ENCODE measurements at regions not wholly inside any gene's neighbourhood (a gene's known extent, or its start where the extent isn't known, plus 50 kb on each side); places are given as distances from the start of the nearest gene placed in this dataset.

DNA sequence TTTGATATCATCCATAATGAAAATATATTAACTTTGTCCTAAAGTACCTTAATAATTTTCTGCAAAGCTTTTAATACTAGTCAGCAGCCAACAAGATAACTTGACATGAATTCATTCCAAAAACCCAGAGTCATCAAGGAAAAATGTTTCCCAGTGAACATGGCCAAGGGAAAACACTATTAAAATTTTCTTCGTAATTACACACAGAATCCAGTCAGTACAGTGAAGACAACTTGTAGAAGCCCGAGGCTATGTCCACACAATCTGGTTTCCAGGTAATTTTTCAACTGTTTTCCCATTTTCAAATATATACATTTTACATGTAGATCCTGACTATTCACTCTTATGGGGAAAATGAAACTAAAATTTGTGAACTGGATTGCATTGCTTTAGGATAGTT is 600.9 kb downstream of the CDH8 start:
- Histone ChIP-seq H3K27me3 (ENCODE audit: control insufficient read depth in 1 of 2, insufficient read depth in 2 of 2, low read length in 2 of 2) (no peaks in the 10 kb centered on the region), H3K36me3 (replicated peaks in 1 of 2; ENCODE audit: control insufficient read depth in 1 of 2, insufficient read depth in 2 of 2, low read length in 2 of 2) (no peaks in the 10 kb centered on the region), H3K9ac (ENCODE audit: insufficient read depth, low read depth, low read length) (no peak overlapping the region), H3K79me2 (ENCODE audit: insufficient read depth, low read length) (no peaks in the 10 kb centered on the region), H2AFZ (ENCODE audit: low read length) (no peak overlapping the region), H4K20me1 (ENCODE audit: insufficient read depth, low read length) (no peaks in the 10 kb centered on the region), H3K27ac (ENCODE audit: extremely low read length, insufficient read depth, low read length) (no peak overlapping the region), H3K4me3 (replicated peaks in 1 of 3; ENCODE audit: insufficient read depth in 1 of 3, low read depth in 2 of 3, low read length in 3 of 3) (no peak overlapping the region), H3K9me3 (ENCODE audit: low read length) (peaks cover 49% of the 10 kb centered on the region), H3K4me2 (ENCODE audit: low read depth, low read length) (no peak overlapping the region), H3K4me1 (ENCODE audit: insufficient read depth, low read length) (no peaks in the 10 kb centered on the region)
- WGBS (ENCODE audit: low lambda C conversion rate): 0% methylated on average over 2 of the region's 2 CpGs
- in situ Hi-C loops (cut with HindIII; ENCODE audit: extremely low pct_ligation_motif_present, low pct_unique_long_range_greater_than_20kb): no loop called here
- ChIA-PET CTCF (ENCODE audit: low intra/inter-chr PET ratio, low total read pairs) (no interaction called here), POLR2A (no interaction called here)
- DNase-seq (ENCODE audit: low spot score) (no peak), FAIRE-seq (no peak), ATAC-seq (no peak)
- intact Hi-C loops (cut with micrococcal nuclease; ENCODE audit: unreplicated experiment): no loop called here
- BruUV-seq (replicated peaks): no TSS peak
- TF ChIP-seq ZFP41 (CRISPR knock-in tag; IDR thresholded peaks at IDR 0.05; ENCODE audit: borderline replicate concordance) (no peak), CEBPG (CRISPR knock-in tag; IDR thresholded peaks at IDR 0.05) (no peak), ZBTB1 (CRISPR knock-in tag; IDR thresholded peaks at IDR 0.05; ENCODE audit: borderline replicate concordance) (no peak), JUN (CRISPR knock-in tag; IDR thresholded peaks at IDR 0.05) (no peak), FOXA3 (CRISPR knock-in tag; IDR thresholded peaks at IDR 0.05) (no peak), ZFP37 (CRISPR knock-in tag; IDR thresholded peaks at IDR 0.05; ENCODE audit: borderline replicate concordance) (no peak), E2F2 (CRISPR knock-in tag; IDR thresholded peaks at IDR 0.05; ENCODE audit: borderline replicate concordance) (no peak), HOXA5 (CRISPR knock-in tag; IDR thresholded peaks at IDR 0.05) (no peak), CBX1 (IDR thresholded peaks at IDR 0.05; ENCODE audit: low read depth) (no peak), ZNF234 (CRISPR knock-in tag; conservative IDR thresholded peaks at IDR 0.05) (no peak), SALL2 (CRISPR knock-in tag; IDR thresholded peaks at IDR 0.05) (no peak)
- TF ChIP-seq, protein P1, sequence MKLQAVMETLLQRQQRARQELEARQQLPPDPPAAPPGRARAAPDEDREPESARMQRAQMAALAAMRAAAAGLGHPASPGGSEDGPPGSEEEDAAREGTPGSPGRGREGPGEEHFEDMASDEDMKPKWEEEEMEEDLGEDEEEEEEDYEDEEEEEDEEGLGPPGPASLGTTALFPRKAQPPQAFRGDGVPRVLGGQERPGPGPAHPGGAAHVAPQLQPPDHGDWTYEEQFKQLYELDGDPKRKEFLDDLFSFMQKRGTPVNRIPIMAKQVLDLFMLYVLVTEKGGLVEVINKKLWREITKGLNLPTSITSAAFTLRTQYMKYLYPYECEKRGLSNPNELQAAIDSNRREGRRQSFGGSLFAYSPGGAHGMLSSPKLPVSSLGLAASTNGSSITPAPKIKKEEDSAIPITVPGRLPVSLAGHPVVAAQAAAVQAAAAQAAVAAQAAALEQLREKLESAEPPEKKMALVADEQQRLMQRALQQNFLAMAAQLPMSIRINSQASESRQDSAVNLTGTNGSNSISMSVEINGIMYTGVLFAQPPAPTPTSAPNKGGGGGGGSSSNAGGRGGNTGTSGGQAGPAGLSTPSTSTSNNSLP (IDR thresholded peaks at IDR 0.05; ENCODE audit: low read depth, low read length): no peak

Measured in HepG2 (cell line).